ENCODE measurements at regions not wholly inside any gene's neighbourhood (a gene's known extent, or its start where the extent isn't known, plus 50 kb on each side); places are given as distances from the start of the nearest gene placed in this dataset.

DNA sequence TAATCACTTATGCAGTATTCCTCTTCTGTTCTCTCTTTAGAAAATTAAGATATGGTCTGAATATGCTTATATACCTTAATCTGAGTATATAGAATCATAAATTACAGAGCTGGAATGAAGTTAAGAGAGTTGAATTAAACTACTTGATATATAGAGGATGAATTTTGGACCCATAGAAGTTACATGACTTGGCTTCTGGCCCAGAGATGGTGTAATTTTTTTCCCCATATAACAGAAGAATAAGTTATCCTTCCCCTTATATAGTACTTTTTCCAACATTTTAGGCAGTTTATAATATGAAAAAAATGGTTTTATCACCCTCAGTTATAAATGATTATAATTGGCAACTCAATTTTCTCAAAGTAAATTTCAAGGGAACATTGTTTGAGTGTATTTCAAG, 616.3 kb downstream of the TBC1D4 start:
- DNase-seq (ENCODE audit: low read depth) = no peak
- no peak for TF ChIP-seq CTCF (IDR thresholded peaks at IDR 0.05; ENCODE audit: insufficient read depth, low read depth, low read length, missing control alignments)
- H3K4me3 ChIP-seq (ENCODE audit: low read length) = no peak overlapping the region

DNA sequence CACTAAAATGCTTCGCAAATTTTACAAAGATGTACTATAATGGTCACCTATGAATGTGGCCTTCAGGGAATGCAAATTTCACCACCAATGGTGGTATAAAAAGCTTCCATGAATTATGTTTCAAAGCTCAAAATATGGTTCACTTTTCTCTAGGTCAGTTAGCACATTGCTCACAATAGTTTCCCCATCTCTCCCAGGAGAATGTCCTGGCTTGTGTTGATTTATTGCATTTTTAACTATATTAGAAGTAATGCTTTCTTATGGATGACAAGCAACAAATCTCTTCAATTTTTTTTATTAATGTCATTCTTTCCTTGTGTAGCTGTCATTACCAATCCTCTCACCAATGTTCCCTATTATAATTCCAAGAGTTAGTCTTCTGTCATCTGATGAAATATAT, 621.2 kb downstream of the TBC1D4 start:
- no peak overlapping the region for H3K4me3 ChIP-seq (ENCODE audit: low read length)
- no peak for TF ChIP-seq CTCF (IDR thresholded peaks at IDR 0.05; ENCODE audit: insufficient read depth, low read depth, low read length, missing control alignments)
- DNase-seq (ENCODE audit: low read depth) = no peak

- TF ChIP-seq CTCF (IDR thresholded peaks at IDR 0.05; ENCODE audit: insufficient read depth, low read depth, low read length, missing control alignments) = no peak
- no peak for DNase-seq (ENCODE audit: low read depth)
- no peak overlapping the region for H3K4me3 ChIP-seq (ENCODE audit: low read length)
Observed at GRCh38 chr13:74850893-74851292, 631.1 kb downstream of the TBC1D4 start.

DNA sequence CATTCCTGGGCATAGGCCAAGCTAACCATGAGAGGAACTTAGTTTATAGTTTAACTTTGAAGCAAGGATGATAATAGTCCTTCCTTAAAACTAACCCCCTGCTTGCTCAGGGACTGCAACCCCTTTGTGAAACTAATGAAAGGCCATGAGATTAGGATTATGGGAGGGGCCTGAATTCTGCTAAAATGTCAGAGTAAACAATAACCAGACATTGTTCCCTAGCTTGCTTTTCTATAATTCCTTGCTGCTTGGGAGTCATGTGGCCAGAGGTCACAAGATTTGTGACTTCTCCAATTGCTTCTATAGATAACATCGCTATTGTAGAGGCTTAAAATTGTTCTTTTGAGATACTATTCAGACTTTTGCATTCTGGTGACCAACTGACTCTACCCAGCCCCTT, 634.0 kb downstream of the TBC1D4 start:
- no peak overlapping the region for H3K4me3 ChIP-seq (ENCODE audit: low read length)
- no peak for DNase-seq (ENCODE audit: low read depth)
- no peak for TF ChIP-seq CTCF (IDR thresholded peaks at IDR 0.05; ENCODE audit: insufficient read depth, low read depth, low read length, missing control alignments)

- H3K4me3 ChIP-seq (ENCODE audit: low read length) = no peak overlapping the region
- TF ChIP-seq CTCF (IDR thresholded peaks at IDR 0.05; ENCODE audit: insufficient read depth, low read depth, low read length, missing control alignments) = no peak
Observed at GRCh38 chr13:74845806-74846205, 636.2 kb downstream of the TBC1D4 start.

DNA sequence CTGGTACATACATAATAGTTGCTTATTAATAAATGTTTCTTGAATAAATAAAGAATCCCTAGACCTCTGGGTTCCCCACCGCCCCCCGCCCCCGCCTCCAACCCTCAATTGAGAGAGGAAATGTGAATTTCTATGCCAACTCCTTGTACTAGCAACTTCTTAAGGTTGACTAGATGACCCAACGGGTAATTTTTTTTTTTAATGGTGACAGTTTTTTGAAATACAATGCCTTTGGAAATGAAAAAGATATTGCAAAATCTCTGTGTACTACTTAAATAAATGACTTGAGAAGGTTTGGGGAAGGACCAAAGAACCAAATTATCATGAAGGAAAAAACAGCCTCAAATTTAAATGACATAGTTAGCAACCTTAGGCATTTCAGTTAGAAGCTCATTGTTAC, 640.3 kb downstream of the TBC1D4 start:
- TF ChIP-seq CTCF (IDR thresholded peaks at IDR 0.05; ENCODE audit: insufficient read depth, low read depth, low read length, missing control alignments) = no peak
- no peak overlapping the region for H3K4me3 ChIP-seq (ENCODE audit: low read length)
- no peak for DNase-seq (ENCODE audit: low read depth)

More at GRCh38 chr13:74845806-74846205, 636.2 kb downstream of the TBC1D4 start:
- no peak for DNase-seq (ENCODE audit: low read depth)

GRCh38 chr13:74841123-74841522, 640.8 kb downstream of the TBC1D4 start:
- no peak for DNase-seq (ENCODE audit: low read depth)
- no peak for TF ChIP-seq CTCF (IDR thresholded peaks at IDR 0.05; ENCODE audit: insufficient read depth, low read depth, low read length, missing control alignments)
- H3K4me3 ChIP-seq (ENCODE audit: low read length) = no peak overlapping the region
